ENCODE measurements at regions not wholly inside any gene's neighbourhood (a gene's known extent, or its start where the extent isn't known, plus 50 kb on each side); places are given as distances from the start of the nearest gene placed in this dataset.
A peak's percentile ranks its signal among the peaks of the same experiment; 100 is the strongest.
"Not testable (repeated sequence)": the region's sequence is repeated elsewhere in the genome, so short reads cannot be mapped to it uniquely, and the experiment has no call there.

DNA sequence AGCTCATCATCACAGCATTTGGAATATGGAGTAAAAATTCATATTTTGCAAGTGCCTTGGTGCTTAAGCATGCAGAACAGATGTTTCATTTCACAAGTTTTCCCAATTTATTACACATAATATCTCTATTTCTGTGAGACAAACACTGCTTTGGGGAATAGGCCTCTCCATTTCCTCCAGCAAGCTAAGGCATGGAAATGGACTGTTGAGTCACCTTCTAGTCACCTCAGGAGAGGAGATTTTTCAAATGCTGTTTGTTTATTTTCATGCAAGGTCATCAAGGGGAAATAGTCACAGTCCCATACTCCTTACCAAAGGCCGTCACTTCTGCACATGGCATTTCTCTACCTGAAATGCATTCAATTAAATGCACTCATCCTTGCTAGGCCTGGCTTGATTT lies 57.4 kb upstream of the NUTM2D start:
- not testable (repeated sequence) for DNase-seq (ENCODE audit: low read depth)

DNA sequence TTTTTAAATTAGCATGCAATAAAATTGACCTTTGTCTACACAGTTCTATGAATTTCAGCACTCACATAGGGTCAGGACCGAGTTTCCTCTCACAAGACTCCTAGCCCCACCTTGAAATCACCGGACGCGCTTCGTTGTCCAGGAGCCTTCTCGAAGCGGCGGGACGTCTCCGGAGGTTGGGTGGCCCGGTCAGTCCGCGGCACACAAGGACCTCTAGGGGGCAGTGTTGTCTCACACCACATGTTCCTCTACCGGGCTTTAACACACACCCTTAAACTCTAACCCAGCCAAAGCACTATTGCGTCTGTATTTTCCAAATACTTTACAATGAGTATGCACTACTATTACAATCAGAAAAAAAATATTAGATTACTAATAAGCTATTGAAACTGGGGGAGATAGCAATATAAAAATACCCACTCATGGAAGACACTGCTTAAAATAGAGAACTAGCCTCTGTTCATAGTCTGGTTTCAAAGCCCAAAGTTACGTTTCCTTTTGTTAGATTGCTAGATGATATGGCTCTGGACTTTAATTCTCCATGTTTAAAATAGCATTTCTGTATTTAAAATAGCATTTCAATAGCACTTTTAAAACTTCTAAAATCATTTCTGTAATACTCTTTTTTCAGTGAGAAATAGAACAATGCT lies 56.0 kb upstream of the NUTM2D start:
- DNase-seq (ENCODE audit: low read depth), result peak; percentile 0

DNA sequence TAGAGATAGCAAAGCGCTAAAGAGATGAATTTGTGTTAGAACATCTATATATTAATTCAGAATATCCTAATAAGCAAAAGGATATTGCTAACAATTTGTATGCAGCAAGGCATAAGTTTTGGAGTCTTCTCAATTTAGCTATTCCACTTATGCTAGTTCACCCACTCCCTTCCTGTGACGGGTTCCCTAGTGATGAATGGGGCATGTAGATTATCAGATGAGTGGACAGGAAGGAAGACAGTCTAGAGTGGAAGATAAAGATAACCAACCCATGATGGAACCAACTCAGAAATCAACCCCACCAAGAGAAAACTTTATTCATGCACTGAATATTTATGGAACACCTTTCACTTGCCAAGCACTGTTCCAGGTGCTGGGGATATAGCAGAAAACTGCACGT lies 55.4 kb upstream of the NUTM2D start:
- not testable (repeated sequence) for DNase-seq (ENCODE audit: low read depth)

DNA sequence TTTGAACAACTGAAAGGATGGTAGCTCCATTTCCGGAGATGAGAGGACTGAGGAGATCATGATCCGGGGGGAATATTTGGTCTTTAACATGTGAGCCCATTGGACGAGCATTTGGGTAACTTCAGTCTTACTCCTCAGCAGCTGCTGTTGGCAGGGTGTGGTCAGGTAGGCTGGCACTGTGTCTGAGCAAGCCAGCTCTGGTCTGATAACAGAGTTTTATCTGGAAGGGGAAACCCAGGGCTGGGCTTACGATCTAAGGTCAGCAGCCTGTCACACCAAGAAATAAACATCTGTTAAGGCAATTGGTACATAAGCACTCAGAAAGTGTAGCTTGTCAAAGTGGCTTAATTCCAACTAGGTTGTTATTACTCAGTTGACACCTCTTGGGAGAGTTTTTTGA lies 53.8 kb upstream of the NUTM2D start:
- not testable (repeated sequence) for DNase-seq (ENCODE audit: low read depth)

DNA sequence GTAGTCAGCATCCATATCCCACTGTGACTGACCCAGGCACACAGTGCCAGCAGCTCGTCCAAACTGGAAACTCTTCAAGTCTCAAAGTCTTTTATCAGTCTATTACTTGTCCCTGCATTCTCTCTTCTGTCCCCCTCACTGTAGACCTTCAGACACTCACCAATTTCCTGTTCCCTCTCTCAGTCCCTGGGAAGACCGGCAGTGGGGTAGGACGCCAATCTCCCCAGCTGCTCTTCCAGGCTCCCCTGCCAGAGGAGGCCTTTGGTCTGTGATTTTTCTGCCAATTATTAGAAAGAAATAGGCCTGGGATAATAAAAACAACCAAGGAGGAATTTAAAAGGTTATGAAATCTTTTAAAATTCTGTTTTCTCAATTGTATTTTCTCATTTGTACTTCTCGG lies 50.9 kb upstream of the NUTM2D start:
- DNase-seq (ENCODE audit: low read depth), result not testable (repeated sequence)
